UCSD-AML1 (cell line): ENCODE measurements at regions not wholly inside any gene's neighbourhood (a gene's known extent, or its start where the extent isn't known, plus 50 kb on each side); places are given as distances from the start of the nearest gene placed in this dataset.
"Not testable (repeated sequence)": the region's sequence is repeated elsewhere in the genome, so short reads cannot be mapped to it uniquely, and the experiment has no call there.

Source experiments
- DNase-seq: peaks from one replicate; lab custom pipeline; 2025; ENCODE audit not compliant: unreplicated experiment; lab: John Stamatoyannopoulos, UW

GRCh38 chr2:15820927-15821326 is 119.4 kb upstream of the MYCN start:
- DNase-seq, result no peak

- no peak for DNase-seq
Observed at GRCh38 chr2:15822151-15823044, 118.0 kb upstream of the MYCN start.

- no peak for DNase-seq
Observed at GRCh38 chr2:15823459-15824396, 116.6 kb upstream of the MYCN start.

GRCh38 chr2:15824467-15824866 is 115.9 kb upstream of the MYCN start:
- DNase-seq, result not testable (repeated sequence)

GRCh38 chr2:15825276-15825980 is 114.9 kb upstream of the MYCN start:
- DNase-seq, result no peak

- no peak for DNase-seq
Observed at GRCh38 chr2:15826273-15826717, 114.1 kb upstream of the MYCN start.

GRCh38 chr2:15827001-15827400 is 113.3 kb upstream of the MYCN start:
- no peak for DNase-seq

GRCh38 chr2:15828576-15828975 is 111.8 kb upstream of the MYCN start:
- DNase-seq, result no peak

GRCh38 chr2:15829091-15829801 is 111.1 kb upstream of the MYCN start:
- DNase-seq, result no peak

- no peak for DNase-seq
Observed at GRCh38 chr2:15829985-15830384, 110.4 kb upstream of the MYCN start.

GRCh38 chr2:15830937-15831549 is 109.3 kb upstream of the MYCN start:
- DNase-seq, result no peak

- no peak for DNase-seq
Observed at GRCh38 chr2:15832030-15832709, 108.2 kb upstream of the MYCN start.

- no peak for DNase-seq
Observed at GRCh38 chr2:15832849-15833680, 107.3 kb upstream of the MYCN start.

GRCh38 chr2:15833731-15834130 is 106.6 kb upstream of the MYCN start:
- no peak for DNase-seq

- DNase-seq, result no peak
Observed at GRCh38 chr2:15834381-15835031, 105.8 kb upstream of the MYCN start.

GRCh38 chr2:15835991-15836688 is 104.2 kb upstream of the MYCN start:
- DNase-seq, result no peak
